B cell (primary cell): ENCODE measurements at regions not wholly inside any gene's neighbourhood (a gene's known extent, or its start where the extent isn't known, plus 50 kb on each side); places are given as distances from the start of the nearest gene placed in this dataset.

ENCODE experiments used
- ATAC-seq: fragments of 200-7000 bp; cut with Tn5 transposase; one replicate; pipeline ENCODE4 v1.10.0; 2021; ENCODE audit warnings: low read depth, mild to moderate bottlenecking, moderate number of reproducible peaks, moderate library complexity
- CTCF ChIA-PET: fragments of 350-600 bp; sonication (Branson Sonifier 250); formaldehyde crosslinking; loops from one replicate; lab custom pipeline; 2021; ENCODE audit warnings: antibody characterized with exemption, inconsistent platforms; lab: Charles Lee
- POLR2A ChIA-PET: fragments of 350-600 bp; sonication (Branson Sonifier 250); formaldehyde crosslinking; loops from one replicate; lab custom pipeline; 2021; ENCODE audit warnings: antibody characterized with exemption; lab: Charles Lee
- DNase-seq: peaks from one replicate; pipeline ENCODE4 v3.0.0; 2013
- H2AFZ ChIP-seq: 2 replicates; pipeline ENCODE4 v1.6.1; 2012; ENCODE audit warnings: mild to moderate bottlenecking, low read depth, low read length; ENCODE audit not compliant: insufficient read depth, poor library complexity, severe bottlenecking
- H3K27ac ChIP-seq, 2 donors: 1 replicate in 1 of 2; 2 replicates in 1 of 2; pipeline ENCODE4 v1.5.1; 2012 to 2013; ENCODE audit warnings: low read length in 2 of 2, mild to moderate bottlenecking in 2 of 2, moderate library complexity in 1 of 2
- H3K27me3 ChIP-seq, 4 experiments: fragments of 200-600 bp in 1 of 4; sonication (generic) in 1 of 4; replicated peaks in 1 of 4; 1 replicate in 2 of 4; 2 replicates in 2 of 4; pipeline versions ENCODE4 v1.6.1 to v1.7.0; 2013 to 2016; ENCODE audit warnings: low read length in 3 of 4, mild to moderate bottlenecking in 2 of 4, mixed read lengths in 1 of 4, moderate library complexity in 1 of 4; ENCODE audit not compliant: insufficient read depth in 4 of 4, control insufficient read depth in 3 of 4; ENCODE audit errors: control extremely low read depth in 1 of 4
- H3K36me3 ChIP-seq, 2 experiments: replicated peaks in 1 of 2; 1 replicate in 1 of 2; 2 replicates in 1 of 2; pipeline versions ENCODE4 v1.6.1 to v1.7.1; 2013; ENCODE audit warnings: low read length in 1 of 2; ENCODE audit not compliant: insufficient read depth in 2 of 2, control insufficient read depth in 1 of 2; ENCODE audit errors: control extremely low read depth in 1 of 2, extremely low read depth in 1 of 2
- H3K4me1 ChIP-seq, 2 donors: fragments of 200-600 bp in 1 of 2; sonication (generic) in 1 of 2; 1 replicate in 1 of 2; 2 replicates in 1 of 2; pipeline versions ENCODE4 v1.5.1 to v1.6.1; 2013 to 2017; ENCODE audit warnings: low read length in 2 of 2; ENCODE audit not compliant: control insufficient read depth in 2 of 2, insufficient read depth in 2 of 2
- H3K4me2 ChIP-seq: replicated peaks from 2 replicates; pipeline ENCODE3; 2012; ENCODE audit warnings: mild to moderate bottlenecking, low read depth, low read length; ENCODE audit not compliant: poor library complexity, severe bottlenecking
- H3K4me3 ChIP-seq, 5 experiments: fragments of 200-600 bp in 1 of 5; sonication (generic) in 1 of 5; 1 replicate in 3 of 5; 2 replicates in 2 of 5; pipeline versions ENCODE4 v1.5.1 to v1.7.0; 2011 to 2016; ENCODE audit warnings: low read length in 4 of 5, mild to moderate bottlenecking in 4 of 5, low read depth in 2 of 5, control low read depth in 1 of 5, moderate library complexity in 1 of 5; ENCODE audit not compliant: insufficient read depth in 1 of 5; ENCODE audit errors: control extremely low read depth in 1 of 5, extremely low read depth in 1 of 5
- H3K79me2 ChIP-seq: fragments of 200-600 bp; sonication (generic); one replicate; pipeline ENCODE4 v1.6.0; 2016; ENCODE audit warnings: low read length; ENCODE audit not compliant: control insufficient read depth, insufficient read depth
- H3K9ac ChIP-seq: fragments of 200-600 bp; sonication (generic); 2 replicates; pipeline ENCODE4 v1.6.1; 2017; ENCODE audit warnings: mild to moderate bottlenecking, low read length, moderate library complexity
- H3K9me3 ChIP-seq, 3 donors: one replicate each; pipeline versions ENCODE4 v1.6.1 to v1.7.1; 2013; ENCODE audit warnings: low read length in 2 of 3; ENCODE audit not compliant: control insufficient read depth in 2 of 3, insufficient read depth in 1 of 3; ENCODE audit errors: control extremely low read depth in 1 of 3
- H4K20me1 ChIP-seq: 2 replicates; pipeline ENCODE4 v1.6.0; 2012; ENCODE audit warnings: mild to moderate bottlenecking, low read length; ENCODE audit not compliant: insufficient read depth, control insufficient read depth, poor library complexity, severe bottlenecking
- H3K27ac Mint-ChIP-seq: one replicate; pipeline ENCODE4 v1.8.0; 2021; ENCODE audit warnings: mixed read lengths
- H3K27me3 Mint-ChIP-seq: one replicate; pipeline ENCODE4 v1.8.0; 2021; ENCODE audit warnings: mixed read lengths
- H3K4me1 Mint-ChIP-seq: one replicate; pipeline ENCODE4 v1.8.0; 2021; ENCODE audit warnings: mixed read lengths
- H3K4me3 Mint-ChIP-seq: one replicate; pipeline ENCODE4 v1.8.0; 2021; ENCODE audit warnings: mixed read lengths
- H3K9me3 Mint-ChIP-seq: one replicate; pipeline ENCODE4 v1.8.0; 2022; ENCODE audit warnings: mixed read lengths; ENCODE audit not compliant: insufficient read depth
- EZH2 ChIP-seq: IDR thresholded peaks from 2 replicates; pipeline ENCODE4 v1.6.1; 2012; ENCODE audit warnings: borderline replicate concordance, low read depth, mild to moderate bottlenecking, moderate library complexity, low read length; ENCODE audit not compliant: insufficient read depth, poor library complexity, severe bottlenecking
- WGBS: methylation state at CpG from one replicate; pipeline ENCODE4 v1.1.5; 2013; ENCODE audit warnings: missing lambda C conversion rate; ENCODE audit not compliant: insufficient coverage; 5-methylcytosine and 5-hydroxymethylcytosine counted together
- intact Hi-C: fragments of 100-400 bp; cut with micrococcal nuclease; formaldehyde crosslinking; loops from one replicate; pipeline ENCODE4 v1.10.0; 2022
- TF ChIP-seq, protein P1 (sequence below): fragments of 200-600 bp; IDR thresholded peaks from one replicate; pipeline ENCODE4 v1.8.0; 2022; ENCODE audit warnings: antibody characterized with exemption, mild to moderate bottlenecking

DNA sequence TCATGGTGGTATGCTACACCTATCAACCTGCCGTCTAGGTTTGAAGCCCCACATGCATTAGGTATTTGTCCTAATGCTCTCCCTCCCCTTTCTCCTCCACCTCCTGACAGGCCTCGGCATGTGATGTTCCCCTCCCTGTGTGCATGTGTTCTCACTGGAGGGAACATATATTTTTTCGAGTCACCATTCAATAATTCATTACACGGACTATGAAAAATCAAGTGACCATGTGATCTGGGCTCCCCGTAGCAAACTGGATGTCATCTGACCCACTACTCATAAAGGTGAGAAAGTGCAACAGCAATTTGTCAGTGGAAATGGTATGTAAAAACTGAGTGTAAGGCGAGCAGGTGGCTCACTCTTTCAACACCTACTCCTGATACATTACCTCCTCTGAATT, 224.3 kb upstream of the RASGRP1 start:
- peaks cover 0 to 3% (median 0%) of the 10 kb centered on the region in 4 experiments for H3K27me3 ChIP-seq
- no peak overlapping the region for H3K4me3 ChIP-seq
- no peak overlapping the region for H3K9ac ChIP-seq
- ATAC-seq = no peak
- H3K27ac Mint-ChIP-seq = no peak overlapping the region
- no CpG with 5 or more reads among the region's 6 CpGs for WGBS
- H3K27me3 Mint-ChIP-seq = no peaks in the 10 kb centered on the region
- no peaks in the 10 kb centered on the region for H3K4me1 ChIP-seq
- ChIA-PET POLR2A (no interaction called here), CTCF (no interaction called here)
- no peak for DNase-seq
- no peaks in the 10 kb centered on the region for H3K9me3 Mint-ChIP-seq
- no peak overlapping the region for H2AFZ ChIP-seq
- no peak overlapping the region for H3K4me3 Mint-ChIP-seq
- no peaks in the 10 kb centered on the region for H4K20me1 ChIP-seq
- H3K4me1 Mint-ChIP-seq = no peaks in the 10 kb centered on the region
- intact Hi-C loops = no loop called here
- no peaks in the 10 kb centered on the region for H3K79me2 ChIP-seq
- H3K4me2 ChIP-seq = no peak overlapping the region
- TF ChIP-seq, protein P1, sequence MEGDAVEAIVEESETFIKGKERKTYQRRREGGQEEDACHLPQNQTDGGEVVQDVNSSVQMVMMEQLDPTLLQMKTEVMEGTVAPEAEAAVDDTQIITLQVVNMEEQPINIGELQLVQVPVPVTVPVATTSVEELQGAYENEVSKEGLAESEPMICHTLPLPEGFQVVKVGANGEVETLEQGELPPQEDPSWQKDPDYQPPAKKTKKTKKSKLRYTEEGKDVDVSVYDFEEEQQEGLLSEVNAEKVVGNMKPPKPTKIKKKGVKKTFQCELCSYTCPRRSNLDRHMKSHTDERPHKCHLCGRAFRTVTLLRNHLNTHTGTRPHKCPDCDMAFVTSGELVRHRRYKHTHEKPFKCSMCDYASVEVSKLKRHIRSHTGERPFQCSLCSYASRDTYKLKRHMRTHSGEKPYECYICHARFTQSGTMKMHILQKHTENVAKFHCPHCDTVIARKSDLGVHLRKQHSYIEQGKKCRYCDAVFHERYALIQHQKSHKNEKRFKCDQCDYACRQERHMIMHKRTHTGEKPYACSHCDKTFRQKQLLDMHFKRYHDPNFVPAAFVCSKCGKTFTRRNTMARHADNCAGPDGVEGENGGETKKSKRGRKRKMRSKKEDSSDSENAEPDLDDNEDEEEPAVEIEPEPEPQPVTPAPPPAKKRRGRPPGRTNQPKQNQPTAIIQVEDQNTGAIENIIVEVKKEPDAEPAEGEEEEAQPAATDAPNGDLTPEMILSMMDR = no peak
- no peak for TF ChIP-seq EZH2
- H3K36me3 ChIP-seq = no peaks in the 10 kb centered on the region
- H3K9me3 ChIP-seq = no peaks in the 10 kb centered on the region
- H3K27ac ChIP-seq = no peak overlapping the region

DNA sequence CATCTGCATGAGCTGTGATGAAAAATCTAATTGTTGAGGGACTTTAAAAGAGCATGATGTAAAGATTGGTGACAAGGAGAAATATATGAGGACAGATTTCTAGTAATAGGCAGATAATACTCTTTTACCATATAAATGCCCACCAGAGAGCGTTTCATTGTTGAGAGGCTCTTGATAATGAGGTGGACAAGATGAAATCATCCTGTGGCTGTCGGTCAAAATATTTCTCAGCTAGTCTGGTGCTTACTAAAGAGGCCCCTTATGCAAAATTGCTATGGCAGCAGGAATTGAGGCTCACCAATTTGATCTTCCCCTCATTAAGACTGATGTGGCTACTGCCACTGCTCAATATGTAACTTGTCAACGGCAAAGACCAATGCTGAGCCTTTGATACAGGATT, 225.0 kb upstream of the RASGRP1 start:
- CTCF ChIA-PET = no interaction called here
- WGBS = 100% methylated on average over 1 of the region's 3 CpGs
- intact Hi-C loops = no loop called here

More for the DNA sequence above, 225.0 kb upstream of the RASGRP1 start:
- Histone ChIP-seq H4K20me1 (no peaks in the 10 kb centered on the region), H3K9me3 (no peaks in the 10 kb centered on the region), H2AFZ (no peak overlapping the region), H3K4me1 (no peaks in the 10 kb centered on the region), H3K4me2 (no peak overlapping the region), H3K4me3 (no peak overlapping the region), H3K9ac (no peak overlapping the region), H3K79me2 (no peaks in the 10 kb centered on the region), H3K27me3 (peaks cover 0 to 3% (median 0%) of the 10 kb centered on the region in 4 experiments), H3K27ac (no peak overlapping the region), H3K36me3 (no peaks in the 10 kb centered on the region)
- TF ChIP-seq EZH2 = no peak
- TF ChIP-seq, protein P1 = no peak
- Mint-ChIP-seq H3K4me1 (no peaks in the 10 kb centered on the region), H3K9me3 (no peaks in the 10 kb centered on the region), H3K27me3 (peaks cover 2% of the 10 kb centered on the region), H3K4me3 (no peak overlapping the region), H3K27ac (no peak overlapping the region)
- ATAC-seq (no peak), DNase-seq (no peak)
- POLR2A ChIA-PET = no interaction called here
